Ascending aorta (tissue), 2 donors: ENCODE measurements at regions not wholly inside any gene's neighbourhood (a gene's known extent, or its start where the extent isn't known, plus 50 kb on each side); places are given as distances from the start of the nearest gene placed in this dataset.
"Not testable (repeated sequence)": the region's sequence is repeated elsewhere in the genome, so short reads cannot be mapped to it uniquely, and the experiment has no call there.

ENCODE experiments used
- DNase-seq, 2 donors: peaks; one replicate each; pipeline ENCODE4 v3.0.0-alpha.2; 2019; ENCODE audit warnings: low spot score in 2 of 2
- H3K27ac ChIP-seq, 2 donors: fragments of 200-600 bp; sonication (generic); one replicate each; pipeline ENCODE4 v1.5.1; 2016 to 2017; ENCODE audit warnings: mild to moderate bottlenecking in 1 of 2
- H3K27me3 ChIP-seq: fragments of 200-600 bp; sonication (generic); one replicate; pipeline ENCODE4 v1.5.1; 2017
- H3K36me3 ChIP-seq, 2 donors: fragments of 200-600 bp; sonication (generic); one replicate each; pipeline ENCODE4 v1.5.1; 2016
- H3K4me1 ChIP-seq, 2 donors: fragments of 200-600 bp; sonication (generic); one replicate each; pipeline ENCODE4 v1.5.1; 2016 to 2017; ENCODE audit warnings: mild to moderate bottlenecking in 1 of 2
- H3K4me3 ChIP-seq, 2 donors: fragments of 200-600 bp; sonication (generic); one replicate each; pipeline ENCODE4 v1.5.1; 2016 to 2017; ENCODE audit warnings: mild to moderate bottlenecking in 1 of 2
- H3K9me3 ChIP-seq, 2 donors: fragments of 200-600 bp; sonication (generic); one replicate each; pipeline ENCODE4 v1.5.1; 2016
- CTCF ChIP-seq, 3 experiments: fragments of 200-600 bp in 2 of 3; fragments of 450-650 bp in 1 of 3; sonication (generic) in 2 of 3; IDR thresholded peaks; one replicate each; pipeline ENCODE4 v1.5.1; 2016 to 2019; ENCODE audit warnings: antibody characterized with exemption in 3 of 3, mild to moderate bottlenecking in 1 of 3, moderate library complexity in 1 of 3
- intact Hi-C: fragments of 100-400 bp; cut with DNase I; formaldehyde crosslinking; loops from one replicate; pipeline ENCODE4 v1.15.1; 2023

- Histone ChIP-seq H3K4me3 (no peak overlapping the region), H3K4me1 (no peaks in the 10 kb centered on the region), H3K27ac (no peak overlapping the region), H3K9me3 (no peaks in the 10 kb centered on the region), H3K36me3 (no peaks in the 10 kb centered on the region), H3K27me3 (no peaks in the 10 kb centered on the region)
- no peak for DNase-seq
- TF ChIP-seq CTCF (IDR thresholded peaks at IDR 0.05): no peak
- intact Hi-C loops: no loop called here
These were observed 603.1 kb downstream of the EBF1 start for GRCh38 chr5:158496624-158497023.

- intact Hi-C loops: no loop called here
- no peak for DNase-seq
- Histone ChIP-seq H3K27ac (no peak overlapping the region), H3K4me3 (no peak overlapping the region), H3K4me1 (no peaks in the 10 kb centered on the region), H3K27me3 (no peaks in the 10 kb centered on the region), H3K9me3 (no peaks in the 10 kb centered on the region), H3K36me3 (no peaks in the 10 kb centered on the region)
- no peak for TF ChIP-seq CTCF (IDR thresholded peaks at IDR 0.05)
These were observed 605.2 kb downstream of the EBF1 start for GRCh38 chr5:158494541-158494940.

GRCh38 chr5:158494044-158494443 is 605.7 kb downstream of the EBF1 start:
- H3K4me3 ChIP-seq, H3K27me3 ChIP-seq, DNase-seq, intact Hi-C loops, H3K36me3 ChIP-seq, H3K9me3 ChIP-seq, H3K4me1 ChIP-seq, H3K27ac ChIP-seq: not testable (repeated sequence)

GRCh38 chr5:158492841-158493242 is 606.9 kb downstream of the EBF1 start:
- DNase-seq: no peak
- Histone ChIP-seq H3K36me3 (no peaks in the 10 kb centered on the region), H3K27me3 (no peaks in the 10 kb centered on the region), H3K9me3 (no peaks in the 10 kb centered on the region), H3K4me3 (no peak overlapping the region), H3K27ac (no peak overlapping the region), H3K4me1 (no peaks in the 10 kb centered on the region)
- TF ChIP-seq CTCF (IDR thresholded peaks at IDR 0.05): no peak
- intact Hi-C loops: no loop called here

- H3K4me3 ChIP-seq: no peak overlapping the region
- H3K36me3 ChIP-seq: no peaks in the 10 kb centered on the region
- H3K9me3 ChIP-seq: no peaks in the 10 kb centered on the region
- intact Hi-C loops: no loop called here
- H3K27me3 ChIP-seq: no peaks in the 10 kb centered on the region
- H3K27ac ChIP-seq: no peak overlapping the region
- TF ChIP-seq CTCF (IDR thresholded peaks at IDR 0.05): no peak
- no peak for DNase-seq
- H3K4me1 ChIP-seq: no peaks in the 10 kb centered on the region
These were observed 607.6 kb downstream of the EBF1 start for GRCh38 chr5:158492136-158492535.

GRCh38 chr5:158487664-158488063 is 612.1 kb downstream of the EBF1 start:
- TF ChIP-seq CTCF (IDR thresholded peaks at IDR 0.05): no peak
- no peaks in the 10 kb centered on the region for H3K27me3 ChIP-seq
- no peak overlapping the region for H3K4me3 ChIP-seq
- DNase-seq: no peak
- intact Hi-C loops: no loop called here
- no peaks in the 10 kb centered on the region for H3K9me3 ChIP-seq
- no peaks in the 10 kb centered on the region for H3K4me1 ChIP-seq
- no peaks in the 10 kb centered on the region for H3K36me3 ChIP-seq
- H3K27ac ChIP-seq: no peak overlapping the region
